Activated CD4-positive, CD25-positive, alpha-beta regulatory T cell (primary cell): ENCODE measurements at regions not wholly inside any gene's neighbourhood (a gene's known extent, or its start where the extent isn't known, plus 50 kb on each side); places are given as distances from the start of the nearest gene placed in this dataset.

Experiments
- DNase-seq, 4 experiments: peaks; one replicate each; lab custom pipeline; 2025; lab: John Stamatoyannopoulos, UW

GRCh38 chr1:29833581-29833980 is 597.3 kb downstream of the PTPRU start:
- DNase-seq = no peak

- DNase-seq = no peak
These were observed 596.6 kb downstream of the PTPRU start for GRCh38 chr1:29832936-29833335.

GRCh38 chr1:29832471-29832870 is 596.1 kb downstream of the PTPRU start:
- no peak for DNase-seq

- no peak for DNase-seq
These were observed 595.3 kb downstream of the PTPRU start for GRCh38 chr1:29831500-29832117.

GRCh38 chr1:29830916-29831315 is 594.6 kb downstream of the PTPRU start:
- DNase-seq = no peak

GRCh38 chr1:29830383-29830782 is 594.1 kb downstream of the PTPRU start:
- no peak for DNase-seq

- no peak for DNase-seq
These were observed 593.4 kb downstream of the PTPRU start for GRCh38 chr1:29829448-29830344.

- DNase-seq = no peak
These were observed 592.5 kb downstream of the PTPRU start for GRCh38 chr1:29828526-29829447.

GRCh38 chr1:29827801-29828525 is 591.6 kb downstream of the PTPRU start:
- DNase-seq = no peak

GRCh38 chr1:29827237-29827750 is 591.0 kb downstream of the PTPRU start:
- no peak for DNase-seq

- no peak for DNase-seq
These were observed 590.3 kb downstream of the PTPRU start for GRCh38 chr1:29826646-29827045.

- no peak for DNase-seq
These were observed 589.7 kb downstream of the PTPRU start for GRCh38 chr1:29825941-29826415.

GRCh38 chr1:29825274-29825940 is 589.1 kb downstream of the PTPRU start:
- DNase-seq = no peak

GRCh38 chr1:29824511-29825273 is 588.4 kb downstream of the PTPRU start:
- DNase-seq = no peak

- DNase-seq = no peak
These were observed 587.7 kb downstream of the PTPRU start for GRCh38 chr1:29824025-29824424.

- no peak for DNase-seq
These were observed 587.2 kb downstream of the PTPRU start for GRCh38 chr1:29823561-29823960.

- DNase-seq = no peak
These were observed 585.3 kb downstream of the PTPRU start for GRCh38 chr1:29821605-29822004.

GRCh38 chr1:29820401-29820800 is 584.1 kb downstream of the PTPRU start:
- no peak for DNase-seq

GRCh38 chr1:29812408-29813135 is 576.2 kb downstream of the PTPRU start:
- DNase-seq = no peak
